ENCODE measurements at regions not wholly inside any gene's neighbourhood (a gene's known extent, or its start where the extent isn't known, plus 50 kb on each side); places are given as distances from the start of the nearest gene placed in this dataset.
"Not testable (repeated sequence)": the region's sequence is repeated elsewhere in the genome, so short reads cannot be mapped to it uniquely, and the experiment has no call there.

DNA sequence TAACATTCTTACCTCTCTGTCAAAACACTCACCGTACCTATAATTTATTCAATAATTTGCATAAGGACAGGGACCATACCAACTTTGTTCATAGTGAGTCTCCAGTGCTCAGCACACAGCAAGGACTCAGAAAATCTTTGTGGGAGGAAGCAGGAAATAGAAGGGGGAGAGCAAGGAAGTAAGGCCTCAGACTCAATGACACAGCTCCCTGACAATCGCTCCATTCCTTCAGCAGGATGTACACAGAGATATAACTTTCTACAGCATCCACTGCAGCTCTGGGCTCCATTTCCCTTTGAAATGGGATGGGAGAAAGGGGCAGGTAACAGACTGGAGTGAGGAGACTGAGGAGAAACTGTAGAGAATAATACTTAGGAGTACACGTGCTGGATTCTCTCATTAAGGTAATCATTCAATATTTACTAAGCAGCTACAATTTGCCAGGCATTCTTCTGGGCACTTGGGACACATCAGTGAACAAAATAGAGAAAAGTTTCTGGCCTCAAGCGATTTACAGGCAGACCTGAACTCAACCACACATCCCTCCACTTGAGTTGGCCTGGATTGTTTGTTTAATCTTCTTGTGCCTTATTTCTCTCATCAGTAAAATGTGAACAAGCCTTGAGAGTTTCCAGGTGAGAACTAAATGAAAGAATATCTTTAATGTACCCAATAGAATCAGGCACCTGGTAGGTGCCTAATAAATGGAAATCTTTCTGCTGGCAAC, 330.3 kb upstream of the THBS1 start:
- H3K9ac ChIP-seq (ENCODE audit: low read length): no peak overlapping the region
- H3K4me3 ChIP-seq (ENCODE audit: low read length): no peak overlapping the region
- no peaks in the 10 kb centered on the region for H3K4me1 ChIP-seq (ENCODE audit: control insufficient read depth, insufficient read depth, low read length)
- H3K36me3 ChIP-seq (ENCODE audit: control insufficient read depth, insufficient read depth, low read length): no peaks in the 10 kb centered on the region
- H3K9me3 ChIP-seq (ENCODE audit: control insufficient read depth, low read length): no peaks in the 10 kb centered on the region
- H3K27me3 ChIP-seq (ENCODE audit: control insufficient read depth, insufficient read depth, low read length): no peaks in the 10 kb centered on the region

- Histone ChIP-seq H3K27me3 (ENCODE audit: control insufficient read depth, insufficient read depth, low read length) (no peaks in the 10 kb centered on the region), H3K4me3 (ENCODE audit: low read length) (no peak overlapping the region), H3K36me3 (ENCODE audit: control insufficient read depth, insufficient read depth, low read length) (no peaks in the 10 kb centered on the region), H3K9me3 (ENCODE audit: control insufficient read depth, low read length) (no peaks in the 10 kb centered on the region), H3K9ac (ENCODE audit: low read length) (no peak overlapping the region), H3K4me1 (ENCODE audit: control insufficient read depth, insufficient read depth, low read length) (no peaks in the 10 kb centered on the region)
Observed at GRCh38 chr15:39251413-39252133, 329.3 kb upstream of the THBS1 start.

GRCh38 chr15:39252134-39252470, 328.8 kb upstream of the THBS1 start:
- H3K36me3 ChIP-seq (ENCODE audit: control insufficient read depth, insufficient read depth, low read length): no peaks in the 10 kb centered on the region
- no peaks in the 10 kb centered on the region for H3K9me3 ChIP-seq (ENCODE audit: control insufficient read depth, low read length)
- no peaks in the 10 kb centered on the region for H3K27me3 ChIP-seq (ENCODE audit: control insufficient read depth, insufficient read depth, low read length)
- no peak overlapping the region for H3K9ac ChIP-seq (ENCODE audit: low read length)
- H3K4me3 ChIP-seq (ENCODE audit: low read length): no peak overlapping the region
- no peaks in the 10 kb centered on the region for H3K4me1 ChIP-seq (ENCODE audit: control insufficient read depth, insufficient read depth, low read length)

DNA sequence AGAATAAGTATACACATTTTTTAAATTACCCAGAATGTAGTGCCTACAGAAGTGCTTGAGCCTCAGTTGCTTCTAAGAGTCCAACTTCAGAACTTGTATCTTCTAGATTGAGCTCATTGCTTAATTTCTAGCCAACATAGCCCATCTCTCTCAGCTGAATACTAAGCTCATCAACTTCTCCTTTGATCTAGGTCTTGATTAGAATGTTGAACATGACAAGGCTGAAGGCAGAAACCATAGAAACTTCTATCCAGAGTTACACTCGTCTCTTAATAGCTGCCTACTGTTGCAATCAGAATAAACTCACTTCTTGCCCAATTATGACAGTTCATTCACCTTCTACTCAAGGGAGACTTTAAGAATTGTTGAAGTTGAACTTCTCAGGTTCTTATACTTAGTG, 327.3 kb upstream of the THBS1 start:
- no peaks in the 10 kb centered on the region for H3K27me3 ChIP-seq (ENCODE audit: control insufficient read depth, insufficient read depth, low read length)
- no peaks in the 10 kb centered on the region for H3K9me3 ChIP-seq (ENCODE audit: control insufficient read depth, low read length)
- H3K9ac ChIP-seq (ENCODE audit: low read length): no peak overlapping the region
- no peaks in the 10 kb centered on the region for H3K36me3 ChIP-seq (ENCODE audit: control insufficient read depth, insufficient read depth, low read length)
- H3K4me3 ChIP-seq (ENCODE audit: low read length): no peak overlapping the region
- no peaks in the 10 kb centered on the region for H3K4me1 ChIP-seq (ENCODE audit: control insufficient read depth, insufficient read depth, low read length)

DNA sequence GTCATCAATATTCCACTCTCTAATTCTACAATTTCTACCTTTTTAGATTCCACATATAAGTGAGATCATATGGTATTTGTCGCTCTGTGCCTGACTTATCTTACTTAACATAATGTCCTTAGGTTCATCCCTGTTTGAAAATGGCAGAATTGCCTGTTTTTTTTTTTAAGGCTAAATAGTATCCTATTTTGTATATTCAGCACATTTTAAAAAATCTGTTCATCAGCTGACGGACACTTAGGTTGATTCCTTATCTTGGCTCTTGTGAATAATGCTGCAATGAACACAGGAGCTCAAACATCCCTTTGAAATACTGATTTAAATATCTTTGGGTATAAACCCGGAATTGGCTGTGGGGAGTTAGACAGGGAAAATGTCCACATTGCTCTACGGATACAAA, 326.7 kb upstream of the THBS1 start:
- Histone ChIP-seq H3K36me3 (ENCODE audit: control insufficient read depth, insufficient read depth, low read length) (no peaks in the 10 kb centered on the region), H3K27me3 (ENCODE audit: control insufficient read depth, insufficient read depth, low read length) (no peaks in the 10 kb centered on the region), H3K9me3 (ENCODE audit: control insufficient read depth, low read length) (no peaks in the 10 kb centered on the region), H3K9ac (ENCODE audit: low read length) (no peak overlapping the region), H3K4me3 (ENCODE audit: low read length) (no peak overlapping the region), H3K4me1 (ENCODE audit: control insufficient read depth, insufficient read depth, low read length) (no peaks in the 10 kb centered on the region)

GRCh38 chr15:39255760-39256159, 325.1 kb upstream of the THBS1 start:
- no peaks in the 10 kb centered on the region for H3K36me3 ChIP-seq (ENCODE audit: control insufficient read depth, insufficient read depth, low read length)
- peaks cover 1% of the 10 kb centered on the region for H3K27me3 ChIP-seq (ENCODE audit: control insufficient read depth, insufficient read depth, low read length)
- H3K9ac ChIP-seq (ENCODE audit: low read length): no peak overlapping the region
- no peaks in the 10 kb centered on the region for H3K4me1 ChIP-seq (ENCODE audit: control insufficient read depth, insufficient read depth, low read length)
- H3K4me3 ChIP-seq (ENCODE audit: low read length): no peak overlapping the region
- H3K9me3 ChIP-seq (ENCODE audit: control insufficient read depth, low read length): no peaks in the 10 kb centered on the region

- H3K4me3 ChIP-seq (ENCODE audit: low read length): no peak overlapping the region
- no peaks in the 10 kb centered on the region for H3K36me3 ChIP-seq (ENCODE audit: control insufficient read depth, insufficient read depth, low read length)
- H3K9me3 ChIP-seq (ENCODE audit: control insufficient read depth, low read length): no peaks in the 10 kb centered on the region
- no peak overlapping the region for H3K9ac ChIP-seq (ENCODE audit: low read length)
- H3K27me3 ChIP-seq (ENCODE audit: control insufficient read depth, insufficient read depth, low read length): peaks cover 16% of the 10 kb centered on the region
- no peaks in the 10 kb centered on the region for H3K4me1 ChIP-seq (ENCODE audit: control insufficient read depth, insufficient read depth, low read length)
Observed at GRCh38 chr15:39260391-39260790, 320.5 kb upstream of the THBS1 start.

- Histone ChIP-seq H3K36me3 (ENCODE audit: control insufficient read depth, insufficient read depth, low read length) (no peaks in the 10 kb centered on the region), H3K27me3 (ENCODE audit: control insufficient read depth, insufficient read depth, low read length) (peaks cover 17% of the 10 kb centered on the region), H3K9me3 (ENCODE audit: control insufficient read depth, low read length) (no peaks in the 10 kb centered on the region), H3K4me1 (ENCODE audit: control insufficient read depth, insufficient read depth, low read length) (no peaks in the 10 kb centered on the region), H3K9ac (ENCODE audit: low read length) (no peak overlapping the region), H3K4me3 (ENCODE audit: low read length) (no peak overlapping the region)
Observed at GRCh38 chr15:39260791-39261190, 320.1 kb upstream of the THBS1 start.

DNA sequence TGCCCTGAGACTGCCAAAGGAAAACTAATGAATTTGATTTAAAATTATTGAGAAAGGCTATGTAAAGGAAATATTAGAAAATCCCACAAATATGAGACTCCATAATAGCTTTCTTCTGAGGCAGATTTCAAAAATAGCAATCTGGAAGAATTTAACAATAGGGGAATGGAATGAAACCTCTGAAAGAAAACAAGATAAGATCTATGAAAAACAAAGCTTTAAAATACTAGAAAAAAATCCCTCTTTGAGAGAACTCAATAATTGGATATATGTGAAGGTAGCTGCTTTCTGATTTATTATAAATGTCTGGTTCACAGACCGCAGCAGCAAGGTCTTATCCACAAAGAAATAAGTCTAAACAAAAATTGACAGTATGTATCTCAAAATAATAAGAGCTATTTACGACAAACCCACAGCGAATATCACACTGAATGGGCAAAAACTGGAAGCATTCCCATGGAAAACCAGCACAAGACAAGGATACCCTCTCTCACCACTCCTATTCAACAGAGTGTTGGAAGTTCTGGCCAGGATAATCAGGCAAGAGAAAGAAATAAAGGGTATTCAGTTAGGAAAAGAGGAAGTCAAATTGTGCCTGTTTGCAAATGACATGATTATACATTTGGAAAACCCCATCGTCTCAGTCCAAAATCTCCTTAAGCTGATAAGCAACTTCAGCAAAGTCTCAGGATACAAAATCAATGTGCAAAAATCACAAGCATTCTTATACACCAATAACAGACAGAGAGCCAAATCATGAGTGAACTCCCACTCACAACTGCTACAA, 319.3 kb upstream of the THBS1 start:
- H3K9me3 ChIP-seq (ENCODE audit: control insufficient read depth, low read length); H3K4me1 ChIP-seq (ENCODE audit: control insufficient read depth, insufficient read depth, low read length); H3K36me3 ChIP-seq (ENCODE audit: control insufficient read depth, insufficient read depth, low read length); H3K9ac ChIP-seq (ENCODE audit: low read length); H3K4me3 ChIP-seq (ENCODE audit: low read length): not testable (repeated sequence)
- H3K27me3 ChIP-seq (ENCODE audit: control insufficient read depth, insufficient read depth, low read length): peaks cover 17% of the 10 kb centered on the region

DNA sequence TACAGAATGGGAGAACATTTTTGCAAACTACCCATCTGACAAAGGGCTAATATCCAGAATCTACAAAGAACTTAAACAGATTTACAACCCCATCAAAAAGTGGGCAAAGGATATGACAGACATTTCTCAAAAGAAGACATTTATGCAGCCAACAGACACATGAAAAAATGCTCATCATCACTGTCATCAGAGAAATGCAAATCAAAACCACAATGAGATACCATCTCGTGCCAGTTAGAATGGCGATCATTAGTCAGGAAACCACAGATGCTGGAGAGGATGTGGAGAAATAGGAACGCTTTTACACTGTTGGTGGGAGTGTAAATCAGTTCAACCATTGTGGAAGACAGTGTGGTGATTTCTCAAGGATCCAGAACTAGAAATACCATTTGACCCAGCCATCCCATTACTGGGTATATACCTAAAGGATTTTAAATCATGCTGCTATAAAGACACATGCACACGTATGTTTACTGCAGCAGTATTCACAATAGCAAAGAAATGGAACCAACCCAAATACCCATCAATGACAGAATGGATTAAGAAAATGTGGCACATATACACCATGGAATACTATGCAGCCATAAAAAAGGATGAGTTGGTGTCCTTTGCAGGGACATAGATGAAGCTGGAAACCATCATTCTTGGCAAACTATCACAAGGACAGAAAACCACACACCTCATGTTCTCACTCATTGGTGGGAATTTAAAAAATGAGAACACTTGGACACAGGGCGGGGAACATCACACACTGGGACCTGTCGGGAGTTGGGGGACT, 317.7 kb upstream of the THBS1 start:
- H3K27me3 ChIP-seq (ENCODE audit: control insufficient read depth, insufficient read depth, low read length): peaks cover 17% of the 10 kb centered on the region
- not testable (repeated sequence) for H3K4me3 ChIP-seq (ENCODE audit: low read length); H3K4me1 ChIP-seq (ENCODE audit: control insufficient read depth, insufficient read depth, low read length); H3K9ac ChIP-seq (ENCODE audit: low read length); H3K36me3 ChIP-seq (ENCODE audit: control insufficient read depth, insufficient read depth, low read length); H3K9me3 ChIP-seq (ENCODE audit: control insufficient read depth, low read length)

DNA sequence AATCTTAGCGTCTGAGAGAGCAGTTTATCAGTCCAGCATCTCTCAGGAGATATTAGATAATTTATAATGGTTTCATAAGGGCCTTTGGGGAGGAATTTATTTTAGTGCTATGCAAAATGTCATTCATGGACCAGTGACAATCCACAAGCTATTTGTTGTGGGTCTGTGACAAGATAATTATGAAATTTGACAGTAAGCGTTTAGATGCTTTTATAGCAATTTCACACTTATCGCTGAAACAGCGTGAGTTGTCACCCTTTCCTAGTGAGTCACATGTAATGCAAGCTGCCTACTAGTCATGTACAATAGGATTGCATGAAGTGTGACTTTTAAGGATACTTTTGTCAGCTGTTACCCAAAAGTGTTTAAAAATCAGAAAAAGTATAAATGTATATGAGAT, 315.6 kb upstream of the THBS1 start:
- Histone ChIP-seq H3K36me3 (ENCODE audit: control insufficient read depth, insufficient read depth, low read length) (no peaks in the 10 kb centered on the region), H3K4me3 (ENCODE audit: low read length) (no peak overlapping the region), H3K9ac (ENCODE audit: low read length) (no peak overlapping the region), H3K4me1 (ENCODE audit: control insufficient read depth, insufficient read depth, low read length) (no peaks in the 10 kb centered on the region), H3K27me3 (ENCODE audit: control insufficient read depth, insufficient read depth, low read length) (peaks cover 33% of the 10 kb centered on the region), H3K9me3 (ENCODE audit: control insufficient read depth, low read length) (no peaks in the 10 kb centered on the region)

GRCh38 chr15:39266890-39267289, 314.0 kb upstream of the THBS1 start:
- H3K4me1 ChIP-seq (ENCODE audit: control insufficient read depth, insufficient read depth, low read length): no peaks in the 10 kb centered on the region
- no peak overlapping the region for H3K4me3 ChIP-seq (ENCODE audit: low read length)
- H3K9me3 ChIP-seq (ENCODE audit: control insufficient read depth, low read length): no peaks in the 10 kb centered on the region
- peaks cover 43% of the 10 kb centered on the region for H3K27me3 ChIP-seq (ENCODE audit: control insufficient read depth, insufficient read depth, low read length)
- H3K36me3 ChIP-seq (ENCODE audit: control insufficient read depth, insufficient read depth, low read length): no peaks in the 10 kb centered on the region
- no peak overlapping the region for H3K9ac ChIP-seq (ENCODE audit: low read length)
